Stimulated activated memory B cell treated with anti-CD40 and anti-IgM and Interleukin-4, amounts not matched to agents 10 μg/mL and 1 μg/mL and 100 μg/mL, for 72 hours (primary cell): ENCODE measurements at regions not wholly inside any gene's neighbourhood (a gene's known extent, or its start where the extent isn't known, plus 50 kb on each side); places are given as distances from the start of the nearest gene placed in this dataset.

ENCODE experiments used
- ATAC-seq: fragments of 150-1000 bp; cut with Tn5 transposase; 2 replicates; pipeline ENCODE4 v1.10.0; 2021
- H3K27ac Mint-ChIP-seq: one replicate; pipeline ENCODE4 v1.8.0; 2022; ENCODE audit warnings: mild to moderate bottlenecking, mixed read lengths
- H3K27me3 Mint-ChIP-seq: one replicate; pipeline ENCODE4 v1.8.0; 2022; ENCODE audit warnings: mixed read lengths
- H3K36me3 Mint-ChIP-seq: one replicate; pipeline ENCODE4 v1.8.0; 2022; ENCODE audit warnings: mixed read lengths
- H3K4me1 Mint-ChIP-seq: one replicate; pipeline ENCODE4 v1.8.0; 2022; ENCODE audit warnings: mixed read lengths
- H3K4me3 Mint-ChIP-seq: one replicate; pipeline ENCODE4 v1.8.0; 2022; ENCODE audit warnings: mild to moderate bottlenecking, moderate library complexity, mixed read lengths
- H3K9me3 Mint-ChIP-seq: one replicate; pipeline ENCODE4 v1.8.0; 2022; ENCODE audit warnings: mixed read lengths

DNA sequence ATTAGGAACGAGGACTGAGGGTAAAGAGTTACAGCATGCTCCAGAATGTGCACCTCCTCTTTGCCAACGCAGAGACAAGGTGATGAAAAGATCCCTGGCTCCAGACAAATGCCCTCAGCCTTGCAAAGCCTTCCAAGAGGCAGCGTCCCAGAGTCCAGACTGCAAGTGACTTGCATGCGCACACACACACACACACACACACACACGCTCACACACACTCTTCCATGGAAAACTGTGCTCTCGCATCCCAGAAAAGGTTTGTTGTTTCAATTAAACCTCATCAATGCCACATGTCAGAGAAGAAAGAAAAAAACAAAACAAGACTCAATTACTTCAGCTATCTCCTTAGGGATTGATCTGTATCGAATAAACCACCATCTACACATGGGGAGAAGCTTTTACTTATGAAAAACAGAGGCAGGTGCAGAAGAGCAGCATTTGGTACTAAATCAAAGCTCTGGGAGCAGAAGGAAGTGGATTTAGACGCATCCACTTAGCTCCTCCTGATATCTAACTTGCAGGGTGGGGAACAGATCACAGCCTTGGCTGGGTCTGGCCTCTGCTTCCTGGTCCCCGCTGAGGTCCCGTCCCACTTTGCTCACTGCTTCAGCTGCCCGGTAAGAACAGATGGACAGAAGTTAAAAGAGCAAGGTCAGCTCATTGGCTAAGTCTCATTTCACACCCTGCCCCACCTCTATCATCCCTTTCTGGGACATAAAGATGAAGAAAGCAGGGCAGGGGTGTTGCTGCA lies 249.8 kb upstream of the BLID start:
- Mint-ChIP-seq H3K9me3 (peaks cover 9% of the 10 kb centered on the region), H3K27ac (no peak overlapping the region), H3K36me3 (no peaks in the 10 kb centered on the region), H3K4me3 (no peak overlapping the region), H3K27me3 (peaks cover 10% of the 10 kb centered on the region), H3K4me1 (no peaks in the 10 kb centered on the region)
- no peak for ATAC-seq

DNA sequence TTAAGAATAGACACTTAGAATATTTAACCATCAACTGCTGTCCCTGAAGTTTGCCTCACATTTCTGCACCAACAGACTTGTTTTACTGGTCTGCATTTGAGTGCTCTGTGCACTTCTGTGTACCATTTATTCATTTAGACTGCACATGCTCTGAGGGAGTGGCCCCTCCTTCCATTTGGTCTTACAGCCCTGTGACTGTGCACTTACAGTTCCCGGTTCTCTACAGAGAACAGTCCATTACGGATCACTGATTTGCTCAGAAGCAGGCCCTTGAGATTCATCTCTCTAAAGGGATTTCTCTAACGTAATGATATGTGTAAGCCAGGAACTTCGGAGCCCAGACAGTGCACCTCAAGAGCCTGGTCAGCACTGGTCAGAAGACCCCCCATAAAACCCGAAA lies 247.3 kb upstream of the BLID start:
- Mint-ChIP-seq H3K27me3 (peaks cover 10% of the 10 kb centered on the region), H3K27ac (no peak overlapping the region), H3K9me3 (peaks cover 7% of the 10 kb centered on the region), H3K4me1 (no peaks in the 10 kb centered on the region), H3K4me3 (no peak overlapping the region), H3K36me3 (no peaks in the 10 kb centered on the region)
- ATAC-seq = no peak

DNA sequence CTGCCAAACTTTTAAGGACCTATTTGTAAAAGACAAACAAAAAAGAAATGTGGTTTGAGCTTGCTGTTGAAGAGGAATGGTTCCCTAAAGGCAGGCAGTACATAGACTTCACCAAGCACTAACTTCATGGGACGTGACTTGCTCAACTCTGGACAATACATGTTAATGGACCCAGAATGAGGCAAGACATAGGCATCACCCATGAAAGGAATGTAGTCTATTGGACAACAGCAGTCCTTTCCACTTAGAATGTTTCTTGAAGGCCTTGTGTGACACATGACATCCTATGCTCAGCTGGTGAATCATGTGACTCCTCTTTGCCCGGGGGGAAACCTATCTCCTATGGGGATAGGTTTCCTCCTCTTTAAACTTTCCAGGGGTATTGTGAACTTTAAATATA lies 246.4 kb upstream of the BLID start:
- H3K27me3 Mint-ChIP-seq = peaks cover 4% of the 10 kb centered on the region
- no peak overlapping the region for H3K4me3 Mint-ChIP-seq
- no peaks in the 10 kb centered on the region for H3K36me3 Mint-ChIP-seq
- no peak for ATAC-seq
- H3K27ac Mint-ChIP-seq = no peak overlapping the region
- H3K9me3 Mint-ChIP-seq = peaks cover 7% of the 10 kb centered on the region
- no peaks in the 10 kb centered on the region for H3K4me1 Mint-ChIP-seq

DNA sequence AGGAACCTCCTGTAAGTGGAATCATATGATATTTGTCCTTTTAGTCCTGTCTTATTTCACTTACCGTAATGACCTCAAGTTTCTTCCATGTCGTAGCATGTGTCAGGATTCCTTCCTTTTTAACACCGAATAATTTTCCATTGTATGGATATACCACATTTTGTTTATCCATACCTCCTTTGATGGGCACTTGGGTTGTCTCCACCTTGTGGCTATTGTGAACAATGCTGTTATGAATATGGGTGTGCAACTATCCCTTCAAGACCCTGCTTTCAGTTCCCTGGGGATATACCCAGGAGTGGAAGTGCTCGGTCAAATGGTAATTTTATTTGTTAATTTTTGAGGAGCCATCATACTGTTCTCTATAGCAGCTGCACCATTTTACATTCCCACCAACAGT lies 244.9 kb upstream of the BLID start:
- Mint-ChIP-seq H3K4me1 (no peaks in the 10 kb centered on the region), H3K9me3 (peaks cover 7% of the 10 kb centered on the region), H3K36me3 (no peaks in the 10 kb centered on the region), H3K27ac (no peak overlapping the region), H3K4me3 (no peak overlapping the region), H3K27me3 (no peaks in the 10 kb centered on the region)
- ATAC-seq = no peak

DNA sequence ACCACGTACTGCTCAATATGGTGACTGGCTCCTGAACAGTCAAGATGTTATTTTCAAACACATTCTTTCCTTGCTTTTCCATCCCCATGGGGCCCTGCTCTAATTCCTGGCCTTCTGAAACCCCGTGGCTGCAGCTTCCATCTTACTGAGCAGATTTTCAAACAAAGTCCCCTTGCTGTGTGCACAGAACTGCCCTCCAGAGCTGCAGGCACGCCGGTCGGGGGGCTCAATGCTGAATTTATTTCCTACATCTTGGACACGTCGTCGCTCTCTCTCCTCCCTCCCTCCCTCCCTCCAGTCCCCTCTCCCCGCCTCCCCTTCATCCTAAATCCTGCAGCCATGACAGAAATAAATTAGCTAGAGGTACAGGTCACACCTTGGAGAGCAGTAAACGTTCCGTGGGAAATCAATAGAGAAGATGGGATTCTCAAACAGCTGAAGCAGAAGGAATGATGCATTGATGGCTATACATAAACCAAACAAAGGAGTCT lies 243.1 kb upstream of the BLID start:
- H3K27ac Mint-ChIP-seq = no peak overlapping the region
- peaks cover 14% of the 10 kb centered on the region for H3K9me3 Mint-ChIP-seq
- H3K4me3 Mint-ChIP-seq = no peak overlapping the region
- no peaks in the 10 kb centered on the region for H3K36me3 Mint-ChIP-seq
- no peaks in the 10 kb centered on the region for H3K27me3 Mint-ChIP-seq
- no peaks in the 10 kb centered on the region for H3K4me1 Mint-ChIP-seq
- no peak for ATAC-seq

DNA sequence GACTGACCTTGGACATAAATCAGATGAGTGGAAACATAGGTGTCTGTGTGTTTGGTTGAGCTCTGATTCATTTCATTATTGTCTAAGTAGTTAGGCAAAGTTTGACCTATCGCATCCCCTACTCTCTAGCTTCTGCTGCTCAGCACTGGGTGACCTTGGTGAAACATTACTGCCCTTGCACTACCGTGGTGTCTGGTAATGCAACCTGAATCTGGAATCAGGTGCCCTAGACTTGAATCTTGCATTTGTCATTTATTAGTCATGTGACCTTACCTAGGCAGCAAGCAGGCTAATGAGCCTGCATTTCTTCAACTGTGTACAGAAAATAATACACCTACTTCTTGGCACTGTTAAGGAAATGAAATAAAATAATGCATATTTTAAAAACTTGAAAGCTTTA lies 242.3 kb upstream of the BLID start:
- Mint-ChIP-seq H3K4me3 (no peak overlapping the region), H3K27ac (no peak overlapping the region), H3K4me1 (no peaks in the 10 kb centered on the region), H3K9me3 (peaks cover 14% of the 10 kb centered on the region), H3K36me3 (no peaks in the 10 kb centered on the region), H3K27me3 (no peaks in the 10 kb centered on the region)
- ATAC-seq = no peak

DNA sequence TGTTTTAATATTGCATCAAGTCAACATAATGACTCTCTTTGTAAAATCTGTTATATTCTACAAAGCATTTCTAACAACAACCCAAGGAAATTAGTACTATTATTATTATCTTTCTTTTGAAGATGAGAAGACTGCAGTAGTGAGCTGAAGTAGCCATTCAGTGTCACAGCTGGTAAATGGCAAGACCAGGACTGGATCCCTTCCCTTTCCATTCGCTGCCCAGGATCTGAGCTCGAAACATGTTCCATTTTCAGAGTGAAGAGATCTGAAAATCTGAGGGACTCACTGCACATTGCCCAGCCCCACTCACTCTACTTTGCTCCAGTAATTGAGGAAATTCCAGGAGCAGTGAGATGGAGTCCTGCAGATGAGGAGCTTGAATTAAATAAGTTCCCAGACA lies 240.0 kb upstream of the BLID start:
- Mint-ChIP-seq H3K4me1 (no peaks in the 10 kb centered on the region), H3K4me3 (no peak overlapping the region), H3K9me3 (peaks cover 11% of the 10 kb centered on the region), H3K27ac (no peak overlapping the region), H3K36me3 (no peaks in the 10 kb centered on the region), H3K27me3 (no peaks in the 10 kb centered on the region)
- no peak for ATAC-seq

DNA sequence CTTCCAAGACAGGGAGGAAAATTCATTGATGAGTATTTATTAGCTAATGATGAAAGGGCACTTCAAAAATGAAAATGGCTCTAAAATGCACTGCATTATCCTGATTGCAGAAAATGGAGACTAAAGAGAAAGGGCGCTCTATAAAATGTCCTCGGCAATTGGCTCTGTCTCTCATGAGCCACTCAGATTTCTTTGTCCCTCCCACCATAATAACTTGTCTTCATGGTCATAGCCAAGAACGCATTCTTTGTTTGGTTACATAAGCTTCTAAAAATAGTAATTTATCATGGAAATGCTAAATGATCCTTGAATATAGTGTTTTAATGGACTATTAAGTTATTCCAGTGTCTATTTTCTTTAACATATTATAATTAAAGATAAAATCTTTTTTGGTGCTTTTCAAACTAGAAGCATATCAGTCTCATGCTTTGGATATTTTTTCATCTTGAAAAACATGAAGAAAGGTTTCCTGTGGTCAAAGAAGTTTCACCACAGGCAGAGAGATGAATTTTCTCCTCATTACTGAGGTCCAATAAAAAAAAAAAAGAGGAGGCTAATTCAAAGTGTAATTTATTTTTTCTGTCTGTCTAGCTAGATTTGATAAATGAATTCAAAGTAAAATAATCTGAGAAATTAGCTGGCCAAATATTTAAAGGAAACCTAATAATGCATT lies 238.1 kb upstream of the BLID start:
- Mint-ChIP-seq H3K4me3 (no peak overlapping the region), H3K27ac (no peak overlapping the region), H3K36me3 (no peaks in the 10 kb centered on the region), H3K27me3 (peaks cover 5% of the 10 kb centered on the region), H3K9me3 (peaks cover 8% of the 10 kb centered on the region), H3K4me1 (no peaks in the 10 kb centered on the region)
- ATAC-seq = no peak

DNA sequence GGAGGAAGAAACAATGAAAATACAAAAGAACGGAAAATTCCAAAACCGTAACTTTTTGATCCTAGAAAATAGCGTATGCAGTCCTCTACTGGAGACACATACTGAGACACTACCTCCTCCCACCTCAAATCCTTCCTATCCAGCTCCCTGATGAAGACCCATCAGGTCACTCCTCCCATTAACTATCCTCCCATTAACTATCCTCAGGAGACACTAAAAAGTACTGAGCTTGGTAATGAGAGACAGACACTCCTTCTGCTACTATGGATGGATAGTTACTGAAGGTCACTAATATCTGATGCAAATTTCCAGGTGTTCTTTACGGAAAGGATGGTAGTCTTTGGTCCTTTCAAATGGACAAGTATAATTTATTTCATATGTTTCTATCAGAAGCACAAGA lies 237.5 kb upstream of the BLID start:
- ATAC-seq = no peak
- Mint-ChIP-seq H3K27me3 (peaks cover 10% of the 10 kb centered on the region), H3K4me1 (no peaks in the 10 kb centered on the region), H3K4me3 (no peak overlapping the region), H3K27ac (no peak overlapping the region), H3K36me3 (no peaks in the 10 kb centered on the region), H3K9me3 (peaks cover 8% of the 10 kb centered on the region)

DNA sequence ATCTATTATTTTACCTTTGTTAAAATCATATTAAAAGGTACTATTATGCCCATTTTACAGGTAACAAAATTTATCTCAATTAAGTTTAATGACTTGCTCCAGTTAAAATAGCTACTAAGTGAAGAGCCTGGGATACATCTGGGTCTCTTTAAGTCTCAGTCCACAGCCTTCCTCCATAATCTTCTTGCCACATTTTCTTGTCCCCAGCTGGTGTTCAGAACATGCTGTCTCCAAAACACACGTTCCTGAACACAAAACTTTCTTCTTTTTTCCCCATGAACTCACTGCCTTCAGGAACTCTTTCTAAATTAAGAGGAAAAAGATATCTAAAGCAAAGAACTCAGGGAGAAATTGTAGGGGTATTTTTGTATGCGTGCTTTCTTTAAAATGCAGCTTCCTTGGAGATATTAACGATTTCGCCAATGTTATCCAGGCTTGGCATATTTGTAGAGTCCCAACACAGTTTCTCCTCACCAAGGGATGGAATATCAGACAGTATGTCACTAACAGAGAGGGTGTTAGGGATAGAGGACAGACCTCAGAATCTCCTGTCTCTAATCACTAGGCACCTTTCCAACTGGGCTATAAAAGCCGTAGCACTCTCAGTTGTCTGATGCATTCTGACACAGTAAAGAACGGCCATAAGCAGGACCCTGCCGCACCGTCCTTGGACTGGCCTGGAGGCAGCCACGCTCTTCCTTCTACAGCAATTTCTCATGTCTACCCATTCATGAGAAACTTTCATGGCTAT lies 232.8 kb upstream of the BLID start:
- Mint-ChIP-seq H3K36me3 (no peaks in the 10 kb centered on the region), H3K9me3 (peaks cover 2% of the 10 kb centered on the region), H3K4me3 (no peak overlapping the region), H3K27ac (no peak overlapping the region), H3K27me3 (peaks cover 10% of the 10 kb centered on the region), H3K4me1 (no peaks in the 10 kb centered on the region)
- no peak for ATAC-seq

DNA sequence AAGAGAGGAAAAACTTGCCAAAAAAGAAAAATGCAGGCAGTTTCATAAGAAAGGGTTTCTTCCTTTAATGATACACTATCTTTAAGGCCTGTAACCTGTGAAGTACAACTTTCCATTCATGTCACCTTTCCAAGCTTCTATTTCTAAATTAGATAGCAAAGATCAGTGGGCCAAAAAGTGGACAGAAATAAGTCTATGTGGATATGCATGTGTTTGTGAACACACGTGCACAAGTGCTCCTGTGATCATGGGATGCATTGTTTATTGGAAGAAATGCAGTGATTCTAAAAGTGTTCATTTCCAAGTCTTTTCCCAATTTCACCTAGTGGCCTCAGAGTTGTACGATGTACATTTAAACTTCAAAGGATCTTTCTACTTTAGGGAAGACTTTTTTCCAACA lies 230.0 kb upstream of the BLID start:
- no peaks in the 10 kb centered on the region for H3K4me1 Mint-ChIP-seq
- peaks cover 10% of the 10 kb centered on the region for H3K27me3 Mint-ChIP-seq
- no peaks in the 10 kb centered on the region for H3K36me3 Mint-ChIP-seq
- no peak for ATAC-seq
- no peak overlapping the region for H3K4me3 Mint-ChIP-seq
- H3K9me3 Mint-ChIP-seq = peaks cover 9% of the 10 kb centered on the region
- H3K27ac Mint-ChIP-seq = no peak overlapping the region

DNA sequence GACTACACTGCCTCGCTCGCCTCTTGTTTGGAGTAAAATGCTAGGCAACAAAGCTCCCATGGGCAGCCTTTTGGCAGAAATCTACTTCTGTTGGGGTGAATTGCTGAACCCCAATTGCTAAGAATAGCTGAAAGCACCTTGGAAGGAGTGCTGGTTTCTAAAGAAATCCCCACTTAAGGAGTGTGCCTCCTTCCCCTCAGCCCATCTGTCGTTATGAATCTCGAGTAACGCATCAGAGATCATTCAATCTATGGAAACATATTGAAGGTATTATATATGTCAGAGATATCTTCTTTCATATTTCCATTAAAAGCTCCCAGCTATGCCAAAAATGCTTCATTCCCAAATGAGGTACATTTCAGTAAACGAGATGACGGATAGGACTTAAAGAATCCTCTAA lies 229.6 kb upstream of the BLID start:
- no peaks in the 10 kb centered on the region for H3K4me1 Mint-ChIP-seq
- no peak overlapping the region for H3K4me3 Mint-ChIP-seq
- no peak overlapping the region for H3K27ac Mint-ChIP-seq
- H3K36me3 Mint-ChIP-seq = no peaks in the 10 kb centered on the region
- H3K27me3 Mint-ChIP-seq = peaks cover 10% of the 10 kb centered on the region
- ATAC-seq = no peak
- H3K9me3 Mint-ChIP-seq = peaks cover 9% of the 10 kb centered on the region

DNA sequence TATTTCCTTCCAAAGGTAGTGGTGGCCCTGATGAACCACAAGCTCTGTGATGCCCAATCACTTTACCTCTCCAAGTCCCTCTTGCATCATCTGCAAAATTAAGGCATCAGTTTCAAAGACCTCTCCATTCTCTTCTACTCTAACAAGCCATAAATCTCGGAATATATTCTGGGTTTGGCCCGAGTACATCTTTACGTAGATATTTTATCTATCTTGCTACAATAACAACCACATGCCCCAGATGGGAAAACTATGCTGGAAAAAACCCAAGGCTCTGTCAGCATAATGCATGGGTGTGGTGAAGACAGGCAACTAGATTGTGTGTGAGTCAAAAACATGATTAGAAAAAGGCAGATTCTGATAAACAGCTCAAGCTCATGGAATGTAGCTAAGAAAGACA lies 228.2 kb upstream of the BLID start:
- Mint-ChIP-seq H3K9me3 (peaks cover 9% of the 10 kb centered on the region), H3K36me3 (no peaks in the 10 kb centered on the region), H3K27me3 (peaks cover 6% of the 10 kb centered on the region), H3K4me1 (no peaks in the 10 kb centered on the region), H3K27ac (no peak overlapping the region), H3K4me3 (no peak overlapping the region)
- no peak for ATAC-seq

DNA sequence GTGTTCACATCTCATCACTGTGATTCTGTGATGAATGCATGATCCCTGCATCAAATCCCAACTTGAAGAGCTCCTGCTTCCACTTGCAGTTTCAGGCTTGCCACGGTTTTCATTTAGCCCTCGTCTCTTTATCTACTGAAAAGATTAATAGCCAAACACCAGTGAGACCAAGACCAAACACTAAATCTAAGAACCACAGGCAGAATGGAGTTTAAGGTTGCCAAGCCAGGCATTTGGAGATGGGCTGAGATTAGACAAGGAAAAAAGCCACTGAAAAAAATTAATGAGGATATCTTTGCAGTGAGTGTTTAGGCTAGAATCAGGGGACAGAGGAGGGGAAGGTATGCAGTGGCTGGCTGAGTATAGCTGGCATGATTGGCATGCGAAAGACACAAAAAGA lies 227.2 kb upstream of the BLID start:
- Mint-ChIP-seq H3K9me3 (peaks cover 9% of the 10 kb centered on the region), H3K27me3 (no peaks in the 10 kb centered on the region), H3K36me3 (no peaks in the 10 kb centered on the region), H3K4me3 (no peak overlapping the region), H3K4me1 (no peaks in the 10 kb centered on the region), H3K27ac (no peak overlapping the region)
- ATAC-seq = no peak

DNA sequence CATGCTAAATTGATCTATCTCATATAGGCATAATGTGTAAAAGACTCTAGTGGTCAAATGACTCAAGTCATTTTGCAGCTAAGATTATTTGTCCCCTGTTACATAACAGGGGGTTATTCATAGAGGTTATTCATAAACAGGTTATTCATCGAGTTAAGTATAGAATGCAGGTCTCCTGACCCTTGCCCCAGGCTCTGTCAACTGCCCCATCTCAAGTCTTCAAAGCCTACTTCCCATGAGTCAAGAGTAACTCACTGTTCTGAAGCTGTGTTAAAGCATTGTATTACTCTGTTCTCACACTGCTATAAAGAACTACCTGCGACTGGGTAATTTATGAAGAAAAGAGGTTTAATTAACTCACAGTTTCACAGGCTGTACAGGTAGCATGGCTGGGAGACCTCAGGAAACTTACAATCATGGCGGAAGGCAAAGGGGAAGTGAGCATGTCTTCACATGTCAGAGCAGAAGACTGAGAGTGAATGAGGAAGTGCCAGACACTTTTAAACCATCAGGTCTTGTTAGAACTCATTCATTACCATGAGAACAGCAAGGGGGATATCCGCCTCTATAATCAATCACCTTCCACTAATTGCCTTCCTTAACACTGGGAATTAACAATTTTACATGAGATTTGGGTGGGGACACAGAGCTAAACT lies 226.2 kb upstream of the BLID start:
- no peaks in the 10 kb centered on the region for H3K4me1 Mint-ChIP-seq
- no peak overlapping the region for H3K27ac Mint-ChIP-seq
- H3K27me3 Mint-ChIP-seq = no peaks in the 10 kb centered on the region
- ATAC-seq = no peak
- no peaks in the 10 kb centered on the region for H3K36me3 Mint-ChIP-seq
- H3K4me3 Mint-ChIP-seq = no peak overlapping the region
- peaks cover 9% of the 10 kb centered on the region for H3K9me3 Mint-ChIP-seq
